ENCODE measurements at regions not wholly inside any gene's neighbourhood (a gene's known extent, or its start where the extent isn't known, plus 50 kb on each side); places are given as distances from the start of the nearest gene placed in this dataset.

DNA sequence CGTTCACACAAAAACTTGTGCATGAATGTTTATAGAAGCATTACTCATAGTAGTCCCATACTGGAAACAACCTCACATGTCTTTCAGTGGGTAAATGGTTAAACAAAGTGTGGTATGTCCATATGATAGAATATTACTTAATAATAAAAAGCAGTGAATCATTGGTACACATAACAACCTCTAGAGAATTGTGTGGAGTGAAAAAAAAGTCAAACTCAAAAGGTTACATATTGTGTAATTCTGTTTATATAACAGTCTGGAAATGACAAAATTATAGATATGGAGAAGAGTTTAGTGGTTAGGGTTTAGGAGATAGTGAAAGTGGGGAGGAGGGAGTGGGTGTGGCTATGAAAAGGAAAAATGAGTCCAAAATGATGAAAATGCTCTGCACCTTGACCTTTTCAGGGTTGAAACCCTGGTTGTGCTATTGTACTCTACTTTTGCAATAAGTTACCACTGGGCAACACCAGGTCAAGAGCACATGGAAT is 243.4 kb upstream of the DDI1 start:
- DNase-seq (ENCODE audit: low spot score) (no peak), ATAC-seq (no peak)
- no peaks in the 10 kb centered on the region for H3K27me3 Mint-ChIP-seq (ENCODE audit: low read depth)
- H3K4me1 Mint-ChIP-seq: no peaks in the 10 kb centered on the region
- peaks cover 15% of the 10 kb centered on the region; the same call in 1 of the 2 replicates for H3K36me3 Mint-ChIP-seq
- CTCF ChIA-PET: no interaction called here
- H3K27ac Mint-ChIP-seq: no peak overlapping the region
- TF ChIP-seq KAT7 (CRISPR knock-in tag; IDR thresholded peaks at IDR 0.05; ENCODE audit: borderline replicate concordance) (no peak), FOXJ3 (CRISPR knock-in tag; IDR thresholded peaks at IDR 0.05; ENCODE audit: borderline replicate concordance) (no peak)
- TF ChIP-seq, protein P1, sequence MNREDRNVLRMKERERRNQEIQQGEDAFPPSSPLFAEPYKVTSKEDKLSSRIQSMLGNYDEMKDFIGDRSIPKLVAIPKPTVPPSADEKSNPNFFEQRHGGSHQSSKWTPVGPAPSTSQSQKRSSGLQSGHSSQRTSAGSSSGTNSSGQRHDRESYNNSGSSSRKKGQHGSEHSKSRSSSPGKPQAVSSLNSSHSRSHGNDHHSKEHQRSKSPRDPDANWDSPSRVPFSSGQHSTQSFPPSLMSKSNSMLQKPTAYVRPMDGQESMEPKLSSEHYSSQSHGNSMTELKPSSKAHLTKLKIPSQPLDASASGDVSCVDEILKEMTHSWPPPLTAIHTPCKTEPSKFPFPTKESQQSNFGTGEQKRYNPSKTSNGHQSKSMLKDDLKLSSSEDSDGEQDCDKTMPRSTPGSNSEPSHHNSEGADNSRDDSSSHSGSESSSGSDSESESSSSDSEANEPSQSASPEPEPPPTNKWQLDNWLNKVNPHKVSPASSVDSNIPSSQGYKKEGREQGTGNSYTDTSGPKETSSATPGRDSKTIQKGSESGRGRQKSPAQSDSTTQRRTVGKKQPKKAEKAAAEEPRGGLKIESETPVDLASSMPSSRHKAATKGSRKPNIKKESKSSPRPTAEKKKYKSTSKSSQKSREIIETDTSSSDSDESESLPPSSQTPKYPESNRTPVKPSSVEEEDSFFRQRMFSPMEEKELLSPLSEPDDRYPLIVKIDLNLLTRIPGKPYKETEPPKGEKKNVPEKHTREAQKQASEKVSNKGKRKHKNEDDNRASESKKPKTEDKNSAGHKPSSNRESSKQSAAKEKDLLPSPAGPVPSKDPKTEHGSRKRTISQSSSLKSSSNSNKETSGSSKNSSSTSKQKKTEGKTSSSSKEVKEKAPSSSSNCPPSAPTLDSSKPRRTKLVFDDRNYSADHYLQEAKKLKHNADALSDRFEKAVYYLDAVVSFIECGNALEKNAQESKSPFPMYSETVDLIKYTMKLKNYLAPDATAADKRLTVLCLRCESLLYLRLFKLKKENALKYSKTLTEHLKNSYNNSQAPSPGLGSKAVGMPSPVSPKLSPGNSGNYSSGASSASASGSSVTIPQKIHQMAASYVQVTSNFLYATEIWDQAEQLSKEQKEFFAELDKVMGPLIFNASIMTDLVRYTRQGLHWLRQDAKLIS (CRISPR knock-in tag; IDR thresholded peaks at IDR 0.05; ENCODE audit: borderline replicate concordance): no peak
- POLR2A ChIA-PET: no interaction called here
- H3K4me3 Mint-ChIP-seq: no peak overlapping the region
- peaks cover 29% of the 10 kb centered on the region for H3K9me3 Mint-ChIP-seq

DNA sequence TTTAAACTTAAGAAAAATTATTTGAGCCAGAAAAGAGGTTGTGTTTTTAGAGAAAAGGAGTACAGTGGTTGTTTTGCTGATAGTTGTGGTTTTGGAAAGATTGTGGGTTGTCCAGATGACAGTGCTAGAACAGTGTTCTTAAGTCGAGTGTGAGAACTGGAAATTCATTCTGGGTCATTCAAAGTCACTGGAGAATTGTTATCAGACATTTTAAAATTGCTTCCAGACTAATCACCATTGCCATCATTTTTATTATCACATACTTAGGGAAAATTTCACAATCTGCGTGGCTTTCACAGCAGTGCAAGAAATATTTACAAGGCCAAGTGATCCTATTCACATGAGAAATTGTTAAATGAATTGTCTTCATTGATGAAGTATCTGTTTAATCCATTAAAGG is 242.2 kb upstream of the DDI1 start:
- no peak for DNase-seq (ENCODE audit: low spot score)
- no peaks in the 10 kb centered on the region for H3K27me3 Mint-ChIP-seq (ENCODE audit: low read depth)
- POLR2A ChIA-PET: no interaction called here
- no peak overlapping the region for H3K4me3 Mint-ChIP-seq
- CTCF ChIA-PET: no interaction called here
- TF ChIP-seq HMGA2 (CRISPR knock-in tag; IDR thresholded peaks at IDR 0.05): no peak
- TF ChIP-seq IRF2 (CRISPR knock-in tag; IDR thresholded peaks at IDR 0.05; ENCODE audit: borderline replicate concordance, low read depth): no peak
- H3K27ac Mint-ChIP-seq: no peak overlapping the region
- H3K4me1 Mint-ChIP-seq: peaks cover 5% of the 10 kb centered on the region; the same call in 1 of the 2 replicates
- H3K36me3 Mint-ChIP-seq: peaks cover 15% of the 10 kb centered on the region; the same call in 1 of the 2 replicates
- H3K9me3 Mint-ChIP-seq: peaks cover 29% of the 10 kb centered on the region
- no peak for ATAC-seq

DNA sequence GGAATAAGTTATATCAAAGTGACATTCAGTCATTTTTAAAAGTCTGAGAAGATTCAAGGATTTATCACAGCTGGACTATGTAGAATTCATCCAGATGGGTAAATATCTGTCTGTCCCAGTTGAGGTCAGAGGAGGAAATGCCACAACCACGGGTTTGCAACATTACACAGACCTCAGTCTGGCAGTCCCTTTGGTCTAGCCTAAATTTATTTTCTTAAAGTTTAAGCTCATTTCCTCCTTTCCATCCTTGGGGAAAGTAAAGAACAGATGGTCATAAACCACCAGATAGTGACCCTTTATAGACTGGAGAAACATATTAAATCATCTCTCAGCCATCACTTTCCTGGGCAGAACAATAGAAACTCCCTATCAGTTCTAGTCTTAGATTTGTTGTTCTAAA is 238.4 kb upstream of the DDI1 start:
- no peaks in the 10 kb centered on the region for H3K27me3 Mint-ChIP-seq (ENCODE audit: low read depth)
- no peak overlapping the region for H3K4me3 Mint-ChIP-seq
- DNase-seq (ENCODE audit: low spot score): no peak
- ATAC-seq: no peak
- no peaks in the 10 kb centered on the region for H3K36me3 Mint-ChIP-seq
- CTCF ChIA-PET: no interaction called here
- H3K9me3 Mint-ChIP-seq: peaks cover 1% of the 10 kb centered on the region; the same call in 1 of the 2 replicates
- no peak overlapping the region for H3K27ac Mint-ChIP-seq
- POLR2A ChIA-PET: no interaction called here
- H3K4me1 Mint-ChIP-seq: peaks cover 21% of the 10 kb centered on the region
- TF ChIP-seq, protein P2, sequence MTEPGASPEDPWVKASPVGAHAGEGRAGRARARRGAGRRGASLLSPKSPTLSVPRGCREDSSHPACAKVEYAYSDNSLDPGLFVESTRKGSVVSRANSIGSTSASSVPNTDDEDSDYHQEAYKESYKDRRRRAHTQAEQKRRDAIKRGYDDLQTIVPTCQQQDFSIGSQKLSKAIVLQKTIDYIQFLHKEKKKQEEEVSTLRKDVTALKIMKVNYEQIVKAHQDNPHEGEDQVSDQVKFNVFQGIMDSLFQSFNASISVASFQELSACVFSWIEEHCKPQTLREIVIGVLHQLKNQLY (CRISPR knock-in tag; IDR thresholded peaks at IDR 0.05): no peak
- TF ChIP-seq SP1 (CRISPR knock-in tag; conservative IDR thresholded peaks at IDR 0.05): no peak
- TF ChIP-seq, protein P3, sequence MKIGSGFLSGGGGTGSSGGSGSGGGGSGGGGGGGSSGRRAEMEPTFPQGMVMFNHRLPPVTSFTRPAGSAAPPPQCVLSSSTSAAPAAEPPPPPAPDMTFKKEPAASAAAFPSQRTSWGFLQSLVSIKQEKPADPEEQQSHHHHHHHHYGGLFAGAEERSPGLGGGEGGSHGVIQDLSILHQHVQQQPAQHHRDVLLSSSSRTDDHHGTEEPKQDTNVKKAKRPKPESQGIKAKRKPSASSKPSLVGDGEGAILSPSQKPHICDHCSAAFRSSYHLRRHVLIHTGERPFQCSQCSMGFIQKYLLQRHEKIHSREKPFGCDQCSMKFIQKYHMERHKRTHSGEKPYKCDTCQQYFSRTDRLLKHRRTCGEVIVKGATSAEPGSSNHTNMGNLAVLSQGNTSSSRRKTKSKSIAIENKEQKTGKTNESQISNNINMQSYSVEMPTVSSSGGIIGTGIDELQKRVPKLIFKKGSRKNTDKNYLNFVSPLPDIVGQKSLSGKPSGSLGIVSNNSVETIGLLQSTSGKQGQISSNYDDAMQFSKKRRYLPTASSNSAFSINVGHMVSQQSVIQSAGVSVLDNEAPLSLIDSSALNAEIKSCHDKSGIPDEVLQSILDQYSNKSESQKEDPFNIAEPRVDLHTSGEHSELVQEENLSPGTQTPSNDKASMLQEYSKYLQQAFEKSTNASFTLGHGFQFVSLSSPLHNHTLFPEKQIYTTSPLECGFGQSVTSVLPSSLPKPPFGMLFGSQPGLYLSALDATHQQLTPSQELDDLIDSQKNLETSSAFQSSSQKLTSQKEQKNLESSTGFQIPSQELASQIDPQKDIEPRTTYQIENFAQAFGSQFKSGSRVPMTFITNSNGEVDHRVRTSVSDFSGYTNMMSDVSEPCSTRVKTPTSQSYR (CRISPR knock-in tag; IDR thresholded peaks at IDR 0.05): no peak
- TF ChIP-seq JUN (CRISPR knock-in tag; IDR thresholded peaks at IDR 0.05): no peak
- no peak for TF ChIP-seq FOXP1 (CRISPR knock-in tag; IDR thresholded peaks at IDR 0.05; ENCODE audit: borderline replicate concordance)
- TF ChIP-seq, protein P4, sequence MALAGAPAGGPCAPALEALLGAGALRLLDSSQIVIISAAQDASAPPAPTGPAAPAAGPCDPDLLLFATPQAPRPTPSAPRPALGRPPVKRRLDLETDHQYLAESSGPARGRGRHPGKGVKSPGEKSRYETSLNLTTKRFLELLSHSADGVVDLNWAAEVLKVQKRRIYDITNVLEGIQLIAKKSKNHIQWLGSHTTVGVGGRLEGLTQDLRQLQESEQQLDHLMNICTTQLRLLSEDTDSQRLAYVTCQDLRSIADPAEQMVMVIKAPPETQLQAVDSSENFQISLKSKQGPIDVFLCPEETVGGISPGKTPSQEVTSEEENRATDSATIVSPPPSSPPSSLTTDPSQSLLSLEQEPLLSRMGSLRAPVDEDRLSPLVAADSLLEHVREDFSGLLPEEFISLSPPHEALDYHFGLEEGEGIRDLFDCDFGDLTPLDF (CRISPR knock-in tag; IDR thresholded peaks at IDR 0.05): no peak
- no peak for TF ChIP-seq CREM (CRISPR knock-in tag; IDR thresholded peaks at IDR 0.05)
- TF ChIP-seq NFE2L1 (CRISPR knock-in tag; IDR thresholded peaks at IDR 0.05): no peak
- TF ChIP-seq, protein P5, sequence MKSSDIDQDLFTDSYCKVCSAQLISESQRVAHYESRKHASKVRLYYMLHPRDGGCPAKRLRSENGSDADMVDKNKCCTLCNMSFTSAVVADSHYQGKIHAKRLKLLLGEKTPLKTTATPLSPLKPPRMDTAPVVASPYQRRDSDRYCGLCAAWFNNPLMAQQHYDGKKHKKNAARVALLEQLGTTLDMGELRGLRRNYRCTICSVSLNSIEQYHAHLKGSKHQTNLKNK (CRISPR knock-in tag; IDR thresholded peaks at IDR 0.05): no peak
- TF ChIP-seq, protein P6, sequence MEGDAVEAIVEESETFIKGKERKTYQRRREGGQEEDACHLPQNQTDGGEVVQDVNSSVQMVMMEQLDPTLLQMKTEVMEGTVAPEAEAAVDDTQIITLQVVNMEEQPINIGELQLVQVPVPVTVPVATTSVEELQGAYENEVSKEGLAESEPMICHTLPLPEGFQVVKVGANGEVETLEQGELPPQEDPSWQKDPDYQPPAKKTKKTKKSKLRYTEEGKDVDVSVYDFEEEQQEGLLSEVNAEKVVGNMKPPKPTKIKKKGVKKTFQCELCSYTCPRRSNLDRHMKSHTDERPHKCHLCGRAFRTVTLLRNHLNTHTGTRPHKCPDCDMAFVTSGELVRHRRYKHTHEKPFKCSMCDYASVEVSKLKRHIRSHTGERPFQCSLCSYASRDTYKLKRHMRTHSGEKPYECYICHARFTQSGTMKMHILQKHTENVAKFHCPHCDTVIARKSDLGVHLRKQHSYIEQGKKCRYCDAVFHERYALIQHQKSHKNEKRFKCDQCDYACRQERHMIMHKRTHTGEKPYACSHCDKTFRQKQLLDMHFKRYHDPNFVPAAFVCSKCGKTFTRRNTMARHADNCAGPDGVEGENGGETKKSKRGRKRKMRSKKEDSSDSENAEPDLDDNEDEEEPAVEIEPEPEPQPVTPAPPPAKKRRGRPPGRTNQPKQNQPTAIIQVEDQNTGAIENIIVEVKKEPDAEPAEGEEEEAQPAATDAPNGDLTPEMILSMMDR (IDR thresholded peaks at IDR 0.05): no peak
- TF ChIP-seq ZNF121 (CRISPR knock-in tag; IDR thresholded peaks at IDR 0.05): no peak
- TF ChIP-seq, protein P7, sequence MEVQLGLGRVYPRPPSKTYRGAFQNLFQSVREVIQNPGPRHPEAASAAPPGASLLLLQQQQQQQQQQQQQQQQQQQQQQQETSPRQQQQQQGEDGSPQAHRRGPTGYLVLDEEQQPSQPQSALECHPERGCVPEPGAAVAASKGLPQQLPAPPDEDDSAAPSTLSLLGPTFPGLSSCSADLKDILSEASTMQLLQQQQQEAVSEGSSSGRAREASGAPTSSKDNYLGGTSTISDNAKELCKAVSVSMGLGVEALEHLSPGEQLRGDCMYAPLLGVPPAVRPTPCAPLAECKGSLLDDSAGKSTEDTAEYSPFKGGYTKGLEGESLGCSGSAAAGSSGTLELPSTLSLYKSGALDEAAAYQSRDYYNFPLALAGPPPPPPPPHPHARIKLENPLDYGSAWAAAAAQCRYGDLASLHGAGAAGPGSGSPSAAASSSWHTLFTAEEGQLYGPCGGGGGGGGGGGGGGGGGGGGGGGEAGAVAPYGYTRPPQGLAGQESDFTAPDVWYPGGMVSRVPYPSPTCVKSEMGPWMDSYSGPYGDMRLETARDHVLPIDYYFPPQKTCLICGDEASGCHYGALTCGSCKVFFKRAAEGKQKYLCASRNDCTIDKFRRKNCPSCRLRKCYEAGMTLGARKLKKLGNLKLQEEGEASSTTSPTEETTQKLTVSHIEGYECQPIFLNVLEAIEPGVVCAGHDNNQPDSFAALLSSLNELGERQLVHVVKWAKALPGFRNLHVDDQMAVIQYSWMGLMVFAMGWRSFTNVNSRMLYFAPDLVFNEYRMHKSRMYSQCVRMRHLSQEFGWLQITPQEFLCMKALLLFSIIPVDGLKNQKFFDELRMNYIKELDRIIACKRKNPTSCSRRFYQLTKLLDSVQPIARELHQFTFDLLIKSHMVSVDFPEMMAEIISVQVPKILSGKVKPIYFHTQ (CRISPR knock-in tag; IDR thresholded peaks at IDR 0.05): no peak
- TF ChIP-seq CBFB (CRISPR knock-in tag; IDR thresholded peaks at IDR 0.05; ENCODE audit: low read depth): no peak
